Frontal cortex (tissue), 3 donors: ENCODE measurements at regions not wholly inside any gene's neighbourhood (a gene's known extent, or its start where the extent isn't known, plus 50 kb on each side); places are given as distances from the start of the nearest gene placed in this dataset.
"Not testable (repeated sequence)": the region's sequence is repeated elsewhere in the genome, so short reads cannot be mapped to it uniquely, and the experiment has no call there.

Source experiments
- DNase-seq, 2 donors: peaks; one replicate each; pipeline ENCODE4 v3.0.0; 2012; ENCODE audit warnings: low spot score in 2 of 2
- FAIRE-seq: peaks from 2 replicates; lab custom pipeline; 2012; peaks lifted over from hg19 to GRCh38; lab: Jason Lieb, UNC
- donor health status: control.
- donor health status: control.
- donor health status: control.

GRCh38 chr1:194367121-194367520, 1180.7 kb upstream of the B3GALT2 start:
- DNase-seq, result no peak
- FAIRE-seq, result no peak

GRCh38 chr1:194366705-194367104, 1180.3 kb upstream of the B3GALT2 start:
- DNase-seq (no peak), FAIRE-seq (no peak)

GRCh38 chr1:194362327-194362726, 1175.9 kb upstream of the B3GALT2 start:
- FAIRE-seq, result no peak

GRCh38 chr1:194361374-194362131, 1175.1 kb upstream of the B3GALT2 start:
- DNase-seq (no peak), FAIRE-seq (peak; percentile 51)

More at GRCh38 chr1:194362327-194362726, 1175.9 kb upstream of the B3GALT2 start:
- DNase-seq, result no peak

GRCh38 chr1:194358208-194358581, 1171.8 kb upstream of the B3GALT2 start:
- DNase-seq (no peak), FAIRE-seq (no peak)

GRCh38 chr1:194357573-194358207, 1171.3 kb upstream of the B3GALT2 start:
- FAIRE-seq, result not testable (repeated sequence)

GRCh38 chr1:194355488-194356106, 1169.2 kb upstream of the B3GALT2 start:
- DNase-seq (no peak), FAIRE-seq (no peak)

More at GRCh38 chr1:194357573-194358207, 1171.3 kb upstream of the B3GALT2 start:
- not testable (repeated sequence) for DNase-seq

GRCh38 chr1:194353121-194353520, 1166.7 kb upstream of the B3GALT2 start:
- FAIRE-seq (no peak), DNase-seq (no peak)

GRCh38 chr1:194347200-194347599, 1160.8 kb upstream of the B3GALT2 start:
- FAIRE-seq (no peak), DNase-seq (no peak)

GRCh38 chr1:194342484-194343262, 1156.3 kb upstream of the B3GALT2 start:
- DNase-seq, result no peak
- no peak for FAIRE-seq

GRCh38 chr1:194341587-194341986, 1155.2 kb upstream of the B3GALT2 start:
- no peak for FAIRE-seq
- DNase-seq, result no peak

GRCh38 chr1:194339471-194339870, 1153.1 kb upstream of the B3GALT2 start:
- FAIRE-seq (no peak), DNase-seq (no peak)

- DNase-seq, result no peak
- FAIRE-seq, result no peak
Observed at GRCh38 chr1:194338241-194338948, 1152.0 kb upstream of the B3GALT2 start.

- no peak for FAIRE-seq
Observed at GRCh38 chr1:194333240-194333639, 1146.8 kb upstream of the B3GALT2 start.

GRCh38 chr1:194331758-194332157, 1145.3 kb upstream of the B3GALT2 start:
- DNase-seq (no peak), FAIRE-seq (no peak)

More at GRCh38 chr1:194333240-194333639, 1146.8 kb upstream of the B3GALT2 start:
- no peak for DNase-seq

GRCh38 chr1:194322751-194323150, 1136.3 kb upstream of the B3GALT2 start:
- no peak for DNase-seq
- no peak for FAIRE-seq

GRCh38 chr1:194318790-194319280, 1132.4 kb upstream of the B3GALT2 start:
- FAIRE-seq (no peak), DNase-seq (no peak)

GRCh38 chr1:194309697-194310096, 1123.3 kb upstream of the B3GALT2 start:
- no peak for FAIRE-seq
- no peak for DNase-seq

GRCh38 chr1:194309269-194309668, 1122.9 kb upstream of the B3GALT2 start:
- DNase-seq, result no peak
- FAIRE-seq, result no peak
